GM12873 (cell line): ENCODE measurements at regions not wholly inside any gene's neighbourhood (a gene's known extent, or its start where the extent isn't known, plus 50 kb on each side); places are given as distances from the start of the nearest gene placed in this dataset.

Experiments
- TF ChIP-seq, protein P1 (sequence below): IDR thresholded peaks from 2 replicates; pipeline ENCODE4 v1.5.1; 2012; ENCODE audit warnings: low read depth, mild to moderate bottlenecking, moderate library complexity, low read length, control low read depth; ENCODE audit not compliant: insufficient read depth; ENCODE audit errors: missing control alignments

DNA sequence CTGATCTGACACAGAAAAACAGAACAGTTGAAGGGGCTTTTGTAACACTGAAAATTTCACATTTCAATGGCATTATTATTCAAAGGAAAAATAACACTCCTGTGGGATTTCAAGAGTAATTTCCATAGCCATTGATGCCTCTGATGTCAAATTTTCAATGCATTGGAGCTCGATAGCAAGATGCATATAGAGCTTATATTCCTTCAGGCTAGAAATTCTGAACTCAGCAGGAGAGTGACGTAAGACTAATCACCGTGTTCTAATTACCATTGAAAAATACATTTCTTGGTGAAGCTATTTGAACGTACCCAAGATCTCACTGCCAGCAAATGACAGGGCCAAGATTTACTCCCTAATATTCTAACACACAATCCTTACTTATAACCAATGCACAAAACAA, 854.1 kb upstream of the TMEM132C start:
- TF ChIP-seq, protein P1, sequence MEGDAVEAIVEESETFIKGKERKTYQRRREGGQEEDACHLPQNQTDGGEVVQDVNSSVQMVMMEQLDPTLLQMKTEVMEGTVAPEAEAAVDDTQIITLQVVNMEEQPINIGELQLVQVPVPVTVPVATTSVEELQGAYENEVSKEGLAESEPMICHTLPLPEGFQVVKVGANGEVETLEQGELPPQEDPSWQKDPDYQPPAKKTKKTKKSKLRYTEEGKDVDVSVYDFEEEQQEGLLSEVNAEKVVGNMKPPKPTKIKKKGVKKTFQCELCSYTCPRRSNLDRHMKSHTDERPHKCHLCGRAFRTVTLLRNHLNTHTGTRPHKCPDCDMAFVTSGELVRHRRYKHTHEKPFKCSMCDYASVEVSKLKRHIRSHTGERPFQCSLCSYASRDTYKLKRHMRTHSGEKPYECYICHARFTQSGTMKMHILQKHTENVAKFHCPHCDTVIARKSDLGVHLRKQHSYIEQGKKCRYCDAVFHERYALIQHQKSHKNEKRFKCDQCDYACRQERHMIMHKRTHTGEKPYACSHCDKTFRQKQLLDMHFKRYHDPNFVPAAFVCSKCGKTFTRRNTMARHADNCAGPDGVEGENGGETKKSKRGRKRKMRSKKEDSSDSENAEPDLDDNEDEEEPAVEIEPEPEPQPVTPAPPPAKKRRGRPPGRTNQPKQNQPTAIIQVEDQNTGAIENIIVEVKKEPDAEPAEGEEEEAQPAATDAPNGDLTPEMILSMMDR, result no peak

DNA sequence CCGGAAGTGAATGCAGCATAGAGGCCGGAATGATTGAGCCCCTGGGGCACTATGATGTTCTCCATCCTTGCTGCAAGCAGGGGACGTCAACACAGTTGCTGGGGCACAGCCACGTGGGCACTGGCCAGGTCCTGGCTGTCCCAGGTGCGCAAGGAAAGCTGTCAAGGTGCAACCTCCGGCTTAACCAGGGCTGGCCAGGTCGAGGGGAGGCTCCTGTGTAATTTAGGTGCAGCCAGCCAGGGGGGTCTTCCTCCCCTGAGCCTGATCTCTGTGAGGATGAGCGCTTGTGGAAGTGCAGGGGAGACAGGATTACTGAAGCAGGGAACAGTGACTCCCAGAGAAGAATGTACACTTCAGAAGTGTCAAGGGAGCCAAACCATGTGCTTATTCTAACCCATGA, 852.8 kb upstream of the TMEM132C start:
- TF ChIP-seq, protein P1, result no peak

DNA sequence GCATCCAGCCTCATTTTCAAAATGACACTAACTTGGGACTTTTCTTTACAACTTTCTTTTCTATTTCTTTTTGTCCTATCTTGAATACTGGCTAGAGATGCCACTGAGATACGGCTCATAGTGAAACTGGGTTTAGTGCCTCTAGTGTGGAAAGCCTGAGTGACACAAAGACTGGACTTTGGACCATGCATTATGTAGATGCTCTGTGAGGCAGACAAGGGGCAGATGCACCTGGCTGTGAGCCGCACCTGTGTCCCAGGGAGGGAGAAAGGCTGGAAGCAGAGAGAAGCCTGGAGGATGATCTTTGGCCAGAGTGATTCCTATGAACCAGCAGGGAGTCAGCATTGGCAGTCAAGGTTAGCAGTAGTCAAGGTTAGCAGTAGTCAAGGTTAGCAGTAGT, 852.3 kb upstream of the TMEM132C start:
- TF ChIP-seq, protein P1, result no peak

DNA sequence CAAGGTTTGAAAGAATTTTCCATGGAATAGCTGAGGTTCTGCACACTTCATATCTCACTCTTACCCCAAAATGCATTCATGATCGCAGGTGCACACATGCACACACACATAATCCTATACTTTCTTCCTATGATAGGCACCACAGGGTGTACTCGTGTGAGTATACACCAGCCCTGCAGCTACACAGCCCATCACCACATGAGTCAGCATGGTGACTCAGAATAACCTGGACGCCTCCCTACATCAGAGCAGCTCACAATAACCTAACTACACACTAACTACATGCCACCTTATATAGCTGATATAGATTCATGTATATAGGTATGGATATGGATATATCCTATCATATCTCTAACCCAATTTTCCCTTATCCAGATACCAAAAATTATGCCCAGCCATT, 850.2 kb upstream of the TMEM132C start:
- TF ChIP-seq, protein P1, result no peak

DNA sequence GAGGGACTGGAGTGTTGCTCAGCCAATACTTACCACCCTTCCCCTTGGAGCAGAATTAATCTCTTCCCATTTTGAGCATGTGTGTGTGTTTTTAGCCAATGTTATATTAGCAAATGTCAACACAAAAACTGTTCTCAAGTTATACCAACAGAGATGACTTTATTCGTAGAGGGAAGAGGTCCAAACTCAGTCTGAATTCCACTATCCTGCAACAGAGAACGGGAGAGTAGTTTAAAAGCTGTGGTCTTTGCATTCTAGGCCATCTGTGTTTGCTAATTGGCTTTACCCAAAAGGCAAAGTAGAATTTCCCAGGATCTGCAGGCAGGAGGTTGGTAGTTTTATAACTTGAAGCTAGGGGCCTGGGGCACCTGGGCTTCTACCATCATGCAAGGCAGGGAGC, 847.9 kb upstream of the TMEM132C start:
- TF ChIP-seq, protein P1, result no peak

DNA sequence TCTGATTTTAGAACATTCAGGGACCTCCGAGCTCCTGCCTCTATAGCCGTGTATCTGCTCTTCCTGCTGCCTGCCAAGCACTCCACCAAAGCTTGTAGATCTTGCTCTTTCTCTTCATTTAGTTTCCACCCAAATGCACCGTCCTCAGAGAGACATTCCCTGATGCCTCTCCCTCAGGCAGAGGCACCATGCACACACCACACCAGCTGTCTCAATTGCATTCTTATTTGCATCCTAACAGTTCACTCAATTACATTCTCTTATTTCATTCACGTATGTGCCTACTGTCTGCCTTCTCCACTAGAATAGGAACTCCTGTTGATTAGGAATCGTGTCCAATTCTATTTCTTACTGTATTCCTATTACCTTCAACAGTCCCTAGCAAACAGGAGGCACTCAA, 845.4 kb upstream of the TMEM132C start:
- TF ChIP-seq, protein P1, result no peak

DNA sequence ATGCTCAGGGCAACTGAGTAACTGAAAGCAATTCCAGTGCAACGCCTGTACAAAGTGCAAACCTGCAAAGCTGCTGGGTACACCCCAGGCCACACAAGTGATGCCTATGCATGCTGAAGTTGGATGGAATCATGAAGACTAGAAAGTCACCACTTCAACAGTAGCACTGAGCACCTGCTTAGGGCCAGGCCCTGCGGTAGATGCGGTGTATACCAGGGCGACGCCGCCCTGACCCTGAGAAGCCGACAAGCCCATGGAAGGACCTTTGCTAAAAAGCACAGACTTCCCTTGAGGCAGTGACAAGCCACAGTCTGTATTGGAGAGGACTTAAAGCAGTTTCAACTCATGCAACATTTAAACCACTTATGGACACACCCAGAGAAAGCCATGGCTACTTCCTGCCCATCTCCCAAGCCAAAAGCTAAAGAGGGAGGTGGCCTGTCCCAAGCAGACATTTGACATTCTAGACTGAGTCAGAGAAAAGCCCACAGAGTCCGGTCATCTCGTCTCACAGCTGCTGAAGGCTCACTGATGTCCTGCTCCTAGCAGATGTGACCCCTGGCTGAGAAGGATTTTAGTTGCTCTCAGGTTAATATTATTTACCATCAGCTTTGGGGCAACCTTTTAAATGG, 843.9 kb upstream of the TMEM132C start:
- TF ChIP-seq, protein P1, result no peak
